ENCODE measurements at regions not wholly inside any gene's neighbourhood (a gene's known extent, or its start where the extent isn't known, plus 50 kb on each side); places are given as distances from the start of the nearest gene placed in this dataset.

DNA sequence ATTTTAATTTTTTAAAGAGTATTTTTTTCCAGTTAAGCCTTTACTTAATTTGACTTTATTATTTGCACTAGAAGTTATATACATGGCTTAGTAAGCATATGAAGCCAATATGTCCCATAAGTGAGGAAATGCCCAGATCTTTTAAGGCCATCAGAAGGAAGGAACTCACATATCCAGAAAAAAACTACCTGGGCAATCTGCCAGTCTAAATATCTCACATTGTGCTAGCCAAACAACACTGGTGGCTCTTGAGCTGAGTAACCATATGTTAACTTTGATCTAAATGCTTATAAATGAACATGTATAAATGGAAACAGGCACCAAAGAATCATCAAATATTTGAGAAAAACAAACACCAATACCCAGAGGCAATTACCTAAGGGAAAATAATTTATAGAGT lies 138.6 kb upstream of the APOOL start:
- TF ChIP-seq, protein P1, sequence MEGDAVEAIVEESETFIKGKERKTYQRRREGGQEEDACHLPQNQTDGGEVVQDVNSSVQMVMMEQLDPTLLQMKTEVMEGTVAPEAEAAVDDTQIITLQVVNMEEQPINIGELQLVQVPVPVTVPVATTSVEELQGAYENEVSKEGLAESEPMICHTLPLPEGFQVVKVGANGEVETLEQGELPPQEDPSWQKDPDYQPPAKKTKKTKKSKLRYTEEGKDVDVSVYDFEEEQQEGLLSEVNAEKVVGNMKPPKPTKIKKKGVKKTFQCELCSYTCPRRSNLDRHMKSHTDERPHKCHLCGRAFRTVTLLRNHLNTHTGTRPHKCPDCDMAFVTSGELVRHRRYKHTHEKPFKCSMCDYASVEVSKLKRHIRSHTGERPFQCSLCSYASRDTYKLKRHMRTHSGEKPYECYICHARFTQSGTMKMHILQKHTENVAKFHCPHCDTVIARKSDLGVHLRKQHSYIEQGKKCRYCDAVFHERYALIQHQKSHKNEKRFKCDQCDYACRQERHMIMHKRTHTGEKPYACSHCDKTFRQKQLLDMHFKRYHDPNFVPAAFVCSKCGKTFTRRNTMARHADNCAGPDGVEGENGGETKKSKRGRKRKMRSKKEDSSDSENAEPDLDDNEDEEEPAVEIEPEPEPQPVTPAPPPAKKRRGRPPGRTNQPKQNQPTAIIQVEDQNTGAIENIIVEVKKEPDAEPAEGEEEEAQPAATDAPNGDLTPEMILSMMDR (IDR thresholded peaks at IDR 0.05) = no peak
- no peak for TF ChIP-seq POLR2A (IDR thresholded peaks at IDR 0.05)
